Gastrocnemius medialis (tissue), 4 donors: ENCODE measurements at regions not wholly inside any gene's neighbourhood (a gene's known extent, or its start where the extent isn't known, plus 50 kb on each side); places are given as distances from the start of the nearest gene placed in this dataset.

Source experiments
- CTCF ChIP-seq, 5 experiments: fragments of 450-650 bp in 3 of 5; fragments of 200-600 bp in 2 of 5; sonication (generic) in 2 of 5; IDR thresholded peaks in 4 of 5; conservative IDR thresholded peaks in 1 of 5; 1 replicate in 4 of 5; 2 replicates in 1 of 5; pipeline ENCODE4 v1.5.1; 2016 to 2019; ENCODE audit warnings: antibody characterized with exemption in 5 of 5, mild to moderate bottlenecking in 3 of 5, moderate library complexity in 3 of 5
- POLR2A ChIP-seq, 2 donors: fragments of 450-650 bp; IDR thresholded peaks; one replicate each; pipeline ENCODE4 v1.6.1; 2017; ENCODE audit warnings: antibody characterized with exemption in 2 of 2, mild to moderate bottlenecking in 2 of 2, moderate library complexity in 2 of 2

DNA sequence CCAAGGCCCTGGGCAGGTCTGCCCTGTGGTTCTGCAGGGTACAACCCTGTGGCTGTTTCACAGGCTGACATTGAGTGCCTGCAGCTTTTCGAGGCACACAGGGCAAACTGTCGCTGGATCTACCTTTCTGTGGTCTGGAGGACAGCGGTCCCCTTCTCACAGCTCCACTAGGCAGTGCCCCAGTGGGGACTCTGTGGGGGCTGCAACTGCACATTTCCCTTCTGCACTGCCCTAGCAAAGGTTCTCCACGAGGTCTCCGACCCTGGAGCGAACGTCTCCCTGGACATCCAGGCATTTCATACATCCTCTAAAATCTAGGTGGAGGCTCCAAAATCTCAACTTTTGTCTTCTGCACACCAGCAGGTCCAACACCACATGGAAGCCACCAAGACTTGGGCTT is 1645.2 kb upstream of the CDH6 start:
- TF ChIP-seq POLR2A (IDR thresholded peaks at IDR 0.05) (no peak), CTCF (IDR thresholded peaks at IDR 0.05 in 4 of 5, conservative IDR thresholded peaks at IDR 0.05 in 1 of 5) (no peak)
